Right kidney (tissue), 1 donor: ENCODE measurements at regions not wholly inside any gene's neighbourhood (a gene's known extent, or its start where the extent isn't known, plus 50 kb on each side); places are given as distances from the start of the nearest gene placed in this dataset.

ENCODE experiments used
- DNase-seq: peaks from one replicate; pipeline ENCODE4 v3.0.0-alpha.2; 2016

DNA sequence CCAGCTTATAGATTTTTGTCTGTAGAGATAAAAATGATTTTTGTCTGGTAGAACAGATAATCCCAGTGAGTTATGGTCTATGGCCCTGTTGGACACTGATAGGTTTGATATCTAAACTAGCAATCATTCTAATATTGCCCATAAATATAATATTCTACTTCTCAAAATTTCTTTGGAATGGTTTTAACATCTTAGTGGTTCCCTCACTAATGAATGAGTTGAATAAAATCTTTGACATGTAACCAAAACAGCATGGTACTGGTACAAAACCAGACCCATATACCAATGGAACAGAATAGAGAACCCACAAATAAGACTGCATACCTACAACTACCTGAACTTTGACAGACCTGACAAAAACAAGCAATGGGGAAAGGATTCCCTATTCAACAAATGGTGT is 219.7 kb downstream of the SEC61B start:
- no peak for DNase-seq

DNA sequence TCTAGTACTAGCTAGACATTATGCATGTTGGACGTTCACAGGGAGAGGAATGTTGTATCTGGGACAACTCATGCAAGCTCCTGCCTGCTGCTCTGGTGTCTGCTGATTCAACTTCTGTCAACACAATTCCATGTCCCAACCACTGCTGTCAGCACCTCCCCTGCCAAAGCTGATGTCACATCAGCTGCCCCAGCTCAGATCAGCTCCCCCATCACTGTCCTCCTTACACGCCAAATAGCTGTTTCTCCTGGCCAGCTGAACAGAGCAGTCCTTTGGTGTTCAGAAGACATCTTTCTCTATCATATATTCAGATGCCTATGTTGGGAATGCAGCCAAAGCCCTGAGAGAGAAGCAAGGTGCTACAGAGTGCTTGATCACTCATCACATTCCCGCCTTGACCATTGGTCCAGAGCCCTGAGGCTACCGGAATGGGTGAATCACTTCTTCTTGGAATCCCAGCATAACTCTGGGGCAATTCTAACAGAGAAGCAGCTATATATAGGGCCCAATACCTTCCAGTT is 223.3 kb downstream of the SEC61B start:
- no peak for DNase-seq

DNA sequence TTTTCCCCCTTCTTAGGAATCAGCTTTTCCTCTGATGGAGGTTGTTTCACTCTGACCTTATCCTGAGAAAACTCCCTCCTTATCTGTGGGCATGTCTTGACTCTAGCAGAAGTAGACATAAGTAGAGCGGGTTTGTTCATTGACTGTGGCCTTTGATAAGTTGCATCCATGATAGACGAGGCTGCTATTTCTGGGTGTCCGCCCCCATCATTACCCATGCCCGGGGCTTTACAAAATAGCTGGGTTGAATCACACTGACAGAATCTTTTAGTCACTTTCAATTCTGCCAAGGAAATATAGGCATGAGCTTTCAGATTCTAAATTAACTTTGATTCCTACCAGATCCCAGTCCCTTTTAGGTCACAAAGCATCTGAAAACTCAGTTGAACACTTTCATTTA is 223.8 kb downstream of the SEC61B start:
- no peak for DNase-seq

DNA sequence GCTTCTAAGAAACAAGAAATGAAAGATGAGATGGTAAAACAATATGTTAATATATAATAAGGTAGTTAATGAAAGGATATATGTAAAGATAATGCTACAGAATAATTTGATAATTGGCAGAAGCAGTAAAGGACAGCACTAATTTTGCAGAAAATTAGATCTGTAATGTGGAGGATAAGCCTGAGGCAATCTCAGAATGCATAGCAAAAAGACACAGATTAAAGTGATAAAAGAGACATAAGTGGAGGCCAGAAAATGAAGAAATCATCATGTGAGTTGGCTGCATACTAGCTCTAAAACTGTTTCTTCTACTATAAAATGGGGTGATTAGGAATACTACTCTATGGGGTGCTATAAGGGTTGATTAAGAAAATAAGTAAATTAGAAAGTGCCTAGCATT is 225.9 kb downstream of the SEC61B start:
- DNase-seq: no peak

DNA sequence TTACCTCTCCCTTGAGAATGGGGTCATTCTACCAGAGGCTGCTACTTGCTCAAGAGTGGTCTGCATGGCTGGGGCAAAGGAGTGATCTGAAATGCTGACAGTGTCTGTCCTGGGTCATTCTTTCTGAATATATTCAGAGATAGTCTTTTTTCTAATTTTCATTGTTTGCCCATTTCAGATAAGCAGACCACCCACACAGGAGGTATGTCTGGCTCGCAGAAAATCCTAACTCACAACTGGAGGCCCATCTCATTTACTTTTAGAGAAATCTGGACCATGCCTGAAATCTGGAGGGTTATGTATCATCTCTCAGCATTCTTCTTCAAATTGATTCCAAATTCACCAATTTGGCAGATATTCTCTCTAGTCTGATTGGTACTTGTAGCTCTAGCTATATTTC is 227.6 kb downstream of the SEC61B start:
- no peak for DNase-seq

DNA sequence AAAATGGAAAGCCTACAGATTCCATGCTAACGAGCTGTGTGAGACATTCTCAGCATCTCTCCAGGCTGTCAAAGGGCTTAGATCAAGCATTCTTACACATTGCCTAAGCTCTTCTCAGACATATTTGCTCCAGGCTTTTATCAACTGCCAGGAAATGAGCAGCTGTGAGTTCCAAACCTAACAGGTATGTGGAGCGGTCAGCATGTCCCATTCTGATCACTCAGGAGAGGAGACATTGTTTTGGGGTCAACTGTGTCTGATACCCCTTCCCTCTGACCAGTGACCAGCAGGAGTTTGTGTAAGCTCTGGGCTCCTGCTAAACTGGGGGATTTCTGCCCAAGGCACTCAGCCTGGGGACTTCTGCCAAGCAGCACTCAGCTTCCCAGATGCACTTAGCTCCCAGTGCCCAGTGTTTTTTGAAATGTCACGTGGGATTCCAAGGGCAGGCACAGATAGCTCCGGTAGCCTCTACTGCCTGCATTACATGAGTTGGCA is 229.1 kb downstream of the SEC61B start:
- no peak for DNase-seq

DNA sequence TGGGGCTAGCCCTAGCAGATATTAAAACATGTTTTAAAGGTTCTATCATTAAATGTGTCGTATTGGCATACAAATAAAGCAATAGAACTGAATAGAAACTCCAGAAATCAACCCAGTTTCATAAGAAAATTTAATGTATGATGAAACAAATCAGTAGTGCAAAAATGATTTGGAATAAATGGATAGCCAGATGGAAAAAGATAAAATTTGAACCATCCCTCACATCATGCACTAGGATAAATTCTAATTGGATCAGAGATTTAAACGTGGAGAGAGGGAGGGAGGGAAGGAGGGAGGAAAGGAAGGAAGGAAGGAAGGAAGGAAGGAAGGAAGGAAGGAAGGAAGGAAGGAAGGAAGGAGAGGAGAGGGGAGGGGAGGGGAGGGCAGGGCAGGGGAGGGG is 235.3 kb downstream of the SEC61B start:
- DNase-seq: no peak

DNA sequence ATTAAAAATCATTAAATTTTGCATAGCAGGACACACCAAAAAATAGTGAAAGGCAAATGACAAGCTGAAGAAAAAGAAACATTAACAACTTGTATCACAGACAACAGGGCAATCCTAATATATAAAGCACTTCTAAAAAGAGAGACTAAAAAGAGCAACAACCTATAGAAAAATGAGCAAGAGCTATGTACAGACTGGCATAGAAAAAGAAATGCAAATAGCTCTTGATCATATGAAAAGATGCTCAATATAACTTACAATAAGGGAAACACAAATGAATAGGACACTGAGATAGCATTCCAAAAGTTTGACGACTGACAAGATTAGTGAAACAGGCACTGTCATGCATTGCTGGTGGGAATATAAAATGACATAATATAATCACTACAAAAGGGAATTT is 235.9 kb downstream of the SEC61B start:
- DNase-seq: no peak

DNA sequence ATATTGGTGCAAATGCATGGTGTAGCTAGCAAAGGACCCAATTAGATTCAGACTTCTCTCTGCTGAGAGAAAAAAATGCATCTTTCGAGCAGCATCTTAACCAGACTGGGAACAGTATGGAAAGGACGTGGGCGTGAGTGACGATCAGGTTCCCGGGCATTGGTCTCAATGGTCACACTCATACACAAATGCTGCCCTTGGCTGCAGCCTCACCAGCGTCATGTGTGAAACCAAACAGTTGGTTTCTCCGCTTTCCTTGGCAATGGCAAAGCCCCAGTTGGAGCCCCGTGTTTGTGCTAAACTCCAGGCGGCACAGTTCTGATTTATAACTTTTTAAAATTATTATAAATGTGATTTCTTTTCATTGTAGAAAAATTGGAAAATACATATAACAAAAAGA is 237.8 kb downstream of the SEC61B start:
- DNase-seq: no peak

DNA sequence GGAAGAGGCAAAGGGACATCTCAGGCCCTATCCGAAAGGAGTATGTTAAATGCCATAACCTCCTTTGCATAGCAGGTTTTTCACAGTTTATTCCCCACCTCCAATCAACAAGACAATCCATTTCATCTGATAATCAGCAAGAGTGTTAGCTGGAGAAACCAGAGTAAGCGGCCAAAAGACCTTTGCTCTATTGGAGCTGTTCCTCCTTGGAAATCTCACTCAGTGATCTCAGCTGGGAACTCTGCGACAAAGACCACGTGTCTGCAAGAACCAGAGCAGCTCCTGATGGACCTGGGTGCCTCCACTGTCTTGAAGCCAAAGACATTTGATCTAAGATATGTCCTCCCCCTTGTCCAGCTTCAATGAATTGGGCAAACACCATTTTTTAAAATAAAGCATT is 241.0 kb downstream of the SEC61B start:
- DNase-seq: no peak

DNA sequence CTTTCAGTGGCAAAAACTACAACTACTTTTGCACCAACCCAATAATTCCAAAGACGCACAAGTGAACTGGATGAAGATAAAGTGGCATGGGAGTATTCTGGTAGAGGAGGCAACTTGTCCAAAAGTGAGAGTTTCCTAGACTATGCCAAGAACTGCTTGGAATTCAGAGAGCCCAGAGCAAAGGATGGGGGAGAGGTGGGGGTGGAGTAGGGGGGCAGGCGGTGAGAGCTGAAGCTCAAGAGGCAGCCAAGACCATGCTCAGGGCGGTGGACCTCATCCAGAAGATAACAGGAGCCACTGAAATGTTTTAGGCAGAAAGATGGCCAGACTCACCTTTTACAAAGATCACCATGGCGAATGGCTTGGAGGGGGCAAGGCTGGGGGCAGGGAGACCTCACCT is 242.5 kb downstream of the SEC61B start:
- DNase-seq: no peak

DNA sequence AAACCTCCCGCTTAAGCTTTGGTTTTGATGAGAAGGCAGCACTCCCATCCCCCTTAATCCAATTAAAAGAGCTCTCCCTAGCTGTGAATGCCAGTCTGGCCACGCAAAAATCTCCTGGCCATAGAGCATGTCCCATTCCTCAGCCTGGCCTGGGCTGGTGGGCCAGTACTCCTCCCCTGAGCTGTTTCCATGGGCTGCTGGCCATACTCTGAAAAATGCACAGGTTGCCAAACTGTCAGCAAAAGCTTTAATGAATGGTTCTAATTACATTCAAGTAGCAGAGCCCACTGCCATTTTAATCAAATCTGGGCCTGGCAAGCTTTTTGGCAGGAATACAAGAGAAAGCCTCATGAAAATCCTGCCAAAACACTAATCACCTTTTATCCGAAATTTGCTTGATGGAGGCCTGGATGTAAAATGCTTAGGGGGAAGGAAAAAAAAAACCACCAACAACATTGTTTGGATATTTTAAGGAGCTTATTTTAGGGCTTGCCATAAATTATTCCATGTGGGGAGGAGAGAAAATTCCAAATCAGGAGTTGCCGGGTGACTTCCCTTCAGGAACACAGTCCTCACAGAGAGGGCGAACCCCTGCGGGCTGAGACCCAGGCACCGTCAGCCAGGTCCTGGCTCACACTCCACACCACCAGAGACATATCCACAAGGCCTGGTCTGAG is 243.3 kb downstream of the SEC61B start:
- DNase-seq: peak; percentile 21

DNA sequence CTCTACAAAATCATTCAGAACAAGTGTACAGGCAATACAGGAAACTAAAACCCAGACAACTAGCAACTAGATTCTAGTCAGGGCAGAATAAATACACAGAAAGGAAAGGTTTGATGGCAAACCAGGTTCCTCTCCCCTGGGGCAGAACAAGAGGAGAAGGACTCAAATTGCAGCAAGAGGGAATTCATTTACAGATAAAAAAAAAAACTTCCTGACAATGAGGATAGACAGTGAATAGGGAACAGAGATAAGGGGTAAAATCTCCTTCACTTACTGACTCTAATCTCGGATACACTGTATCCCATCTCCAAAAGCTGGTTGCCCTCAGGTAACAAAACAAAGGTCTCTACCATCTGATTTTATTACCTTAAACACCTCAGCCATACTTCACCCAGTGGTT is 244.0 kb downstream of the SEC61B start:
- no peak for DNase-seq

DNA sequence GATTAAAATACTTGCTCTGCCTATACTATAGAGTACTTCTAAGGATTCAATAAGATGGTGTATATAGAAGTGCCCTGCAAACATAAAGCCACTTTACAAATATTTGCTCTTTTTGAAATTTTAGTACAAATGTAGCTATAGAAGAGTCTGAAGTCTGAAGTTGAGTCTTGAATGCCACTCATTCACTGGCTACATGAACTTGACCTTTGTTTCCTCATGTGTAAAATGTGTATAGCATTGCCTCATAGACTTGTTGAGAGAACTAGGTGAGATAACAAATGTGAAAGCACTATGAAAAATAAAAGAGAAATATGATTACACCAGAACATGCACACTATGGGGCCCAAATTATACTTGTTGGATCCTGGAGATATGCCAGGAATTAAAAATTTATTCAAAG is 244.7 kb downstream of the SEC61B start:
- no peak for DNase-seq

DNA sequence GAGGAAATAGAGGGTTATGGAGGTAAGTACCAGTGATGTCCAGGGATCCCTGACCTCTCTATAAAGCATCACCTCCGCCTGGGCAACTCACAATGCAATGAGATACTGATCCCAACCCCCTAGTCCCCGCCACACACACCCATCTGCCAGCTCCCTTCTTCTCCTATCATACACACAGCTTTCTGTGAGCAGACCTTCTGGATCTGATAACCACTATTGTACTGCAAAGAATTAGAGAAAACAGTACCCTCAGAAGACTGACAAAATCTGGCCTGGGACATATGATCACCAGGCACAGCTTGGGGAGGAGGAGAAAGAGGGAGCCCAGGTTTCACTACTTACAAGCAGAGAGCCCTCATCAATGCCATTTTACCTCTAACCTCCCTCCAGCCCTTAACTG is 249.0 kb downstream of the SEC61B start:
- DNase-seq: no peak

DNA sequence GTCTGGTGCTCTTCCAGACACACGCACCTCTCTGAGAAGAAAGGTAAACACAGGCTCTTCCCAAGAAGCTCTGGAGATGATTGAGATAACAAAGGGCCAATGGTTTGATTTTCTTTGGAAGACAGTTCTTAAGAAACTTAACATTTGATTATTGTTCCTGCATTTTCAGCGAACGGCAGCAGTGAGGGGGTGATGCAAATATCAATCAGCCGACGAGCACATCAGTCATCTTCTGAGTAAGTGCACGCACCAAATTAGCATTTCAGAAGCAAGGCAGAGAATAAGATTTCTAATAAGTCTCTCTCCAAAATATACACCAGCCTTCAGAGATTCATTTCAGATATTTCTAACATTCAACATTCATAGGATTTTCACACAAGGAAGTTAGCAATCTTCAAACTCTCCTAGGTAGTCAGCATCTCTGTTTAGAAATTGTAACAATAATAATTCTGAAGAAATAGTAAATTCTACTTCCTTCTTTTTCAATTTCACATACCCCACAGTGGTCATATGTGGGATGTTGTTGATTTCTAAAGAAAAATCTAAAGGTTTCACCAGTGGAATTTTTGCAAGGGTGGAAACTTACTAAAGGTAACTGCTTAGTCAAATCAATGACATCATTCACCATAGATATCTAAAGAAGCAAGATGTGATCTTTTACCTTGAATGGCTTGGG is 250.3 kb downstream of the SEC61B start:
- DNase-seq: no peak

DNA sequence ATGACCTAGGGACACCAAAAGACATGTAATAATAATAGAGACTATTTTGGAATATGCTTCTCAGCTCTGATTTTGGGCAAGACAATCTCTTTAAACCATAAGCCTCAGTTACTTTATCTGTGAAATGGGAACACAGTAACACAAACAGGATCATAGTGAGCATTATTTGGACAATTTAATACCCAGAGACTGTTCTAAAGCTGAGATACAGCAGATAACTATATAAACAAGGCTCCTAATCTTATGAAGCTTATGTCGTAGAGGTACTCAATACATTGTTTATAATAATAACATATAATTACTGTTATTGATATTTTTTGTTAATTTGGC is 250.8 kb downstream of the SEC61B start:
- no peak for DNase-seq

DNA sequence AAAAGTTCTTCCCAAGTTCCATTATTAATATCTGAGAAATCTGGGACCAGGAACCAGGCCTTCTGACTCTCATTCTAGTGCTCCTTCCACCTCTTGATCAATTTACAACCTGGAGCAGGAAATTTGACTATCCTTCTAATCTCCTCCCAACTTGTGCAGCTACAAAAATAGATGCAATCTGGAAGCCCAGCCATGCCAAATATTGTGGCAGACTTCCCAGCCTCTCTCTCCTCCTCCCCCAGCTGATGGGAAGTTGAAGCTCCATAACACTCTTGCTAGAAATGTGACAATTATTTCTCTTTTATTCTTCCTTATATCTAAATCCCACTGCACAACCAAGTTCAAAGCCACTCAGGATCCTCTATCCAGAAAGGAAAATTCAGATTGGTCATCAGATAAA is 252.1 kb downstream of the SEC61B start:
- no peak for DNase-seq

DNA sequence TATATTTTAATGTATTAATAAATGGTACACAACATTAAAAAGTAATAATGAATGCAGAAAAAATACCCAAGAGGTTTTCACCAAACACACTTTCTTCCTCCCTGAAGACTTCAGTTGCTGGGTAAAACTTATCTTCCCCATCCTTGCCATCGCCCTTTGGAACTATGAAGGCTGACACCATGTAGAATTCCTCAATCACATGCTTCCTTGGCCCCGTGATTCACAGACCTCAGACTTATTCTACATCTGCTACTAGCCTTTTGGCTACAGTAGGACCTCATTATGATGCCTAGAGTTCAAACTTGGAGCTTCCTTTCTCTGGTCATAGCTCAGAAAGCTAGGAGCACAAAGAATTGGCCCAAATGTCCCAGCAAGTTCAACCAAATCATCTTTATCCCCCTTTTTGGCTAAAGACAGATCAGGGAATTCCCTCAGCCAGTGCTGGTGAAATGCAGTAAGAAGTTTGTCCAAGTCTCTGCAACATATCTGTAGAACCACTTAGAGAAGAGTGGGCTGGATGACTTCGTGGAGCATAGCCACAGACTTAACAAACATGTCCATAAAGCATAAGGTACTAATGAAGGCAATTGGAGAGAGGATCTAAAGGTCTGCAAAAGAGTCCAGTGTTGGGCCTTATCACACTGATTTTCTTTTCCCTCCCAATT is 253.5 kb downstream of the SEC61B start:
- no peak for DNase-seq

DNA sequence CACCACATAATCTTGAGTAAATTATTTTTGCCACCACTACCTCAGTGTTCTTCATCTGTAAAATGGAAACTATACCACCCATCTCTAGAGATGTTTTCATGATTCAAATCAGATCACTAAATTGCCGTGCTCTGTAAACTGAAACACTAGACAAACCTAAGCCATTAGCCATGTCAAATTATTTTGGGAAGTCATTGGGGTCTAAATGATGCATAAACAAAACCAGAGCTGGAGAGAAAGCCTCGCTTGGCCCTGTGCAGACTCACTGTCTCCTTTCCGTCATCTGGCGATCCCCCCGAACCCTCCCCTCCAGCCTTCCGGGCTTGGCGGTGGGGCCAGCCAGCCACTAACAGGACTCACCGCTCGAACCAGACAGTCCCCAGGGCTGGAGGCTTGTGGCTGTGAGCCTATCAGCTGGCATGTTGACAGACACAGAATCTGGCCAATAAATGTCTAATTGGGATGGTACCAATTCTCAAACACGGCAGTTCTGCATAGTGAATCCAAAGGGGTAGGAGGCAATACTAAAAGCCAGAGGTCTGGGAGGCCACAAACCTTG is 256.5 kb downstream of the SEC61B start:
- no peak for DNase-seq

DNA sequence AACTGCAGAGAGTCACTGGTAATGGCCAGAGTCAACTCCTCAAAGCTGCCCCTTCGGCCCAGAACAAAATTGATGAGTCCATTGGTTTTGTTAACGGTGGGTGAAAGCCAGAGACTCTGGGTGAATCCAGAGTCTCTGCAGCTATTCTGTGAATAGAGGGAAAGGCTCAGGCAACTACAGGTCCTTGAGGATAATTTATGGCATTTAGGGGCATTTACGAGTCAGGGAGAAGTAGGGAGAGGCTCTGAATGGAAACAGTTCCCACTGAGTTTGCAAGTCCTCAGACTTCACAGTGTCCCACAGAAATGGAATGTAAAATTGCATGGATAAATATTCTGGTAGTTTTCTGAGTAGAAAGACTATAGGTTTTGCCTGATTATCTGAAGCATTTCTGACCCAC is 257.8 kb downstream of the SEC61B start:
- no peak for DNase-seq

DNA sequence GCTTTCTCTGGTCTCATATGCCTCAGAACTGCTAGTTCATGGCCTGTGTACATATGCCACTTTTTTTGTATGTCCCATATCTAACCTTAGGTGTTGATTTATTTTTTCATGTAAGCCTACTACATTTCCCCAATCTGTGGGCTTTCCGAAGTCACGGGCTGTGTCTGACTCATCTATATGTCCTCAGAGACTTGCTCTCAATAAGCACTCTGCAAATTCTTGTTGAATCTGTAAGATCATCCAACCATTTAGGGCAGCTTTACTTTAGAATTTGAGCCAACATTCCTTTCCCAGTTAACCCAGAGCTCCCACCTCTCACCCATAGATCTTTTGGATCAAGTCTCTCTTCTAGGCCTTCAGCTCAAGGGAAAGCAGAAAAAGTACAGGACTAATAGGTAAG is 263.4 kb downstream of the SEC61B start:
- no peak for DNase-seq

DNA sequence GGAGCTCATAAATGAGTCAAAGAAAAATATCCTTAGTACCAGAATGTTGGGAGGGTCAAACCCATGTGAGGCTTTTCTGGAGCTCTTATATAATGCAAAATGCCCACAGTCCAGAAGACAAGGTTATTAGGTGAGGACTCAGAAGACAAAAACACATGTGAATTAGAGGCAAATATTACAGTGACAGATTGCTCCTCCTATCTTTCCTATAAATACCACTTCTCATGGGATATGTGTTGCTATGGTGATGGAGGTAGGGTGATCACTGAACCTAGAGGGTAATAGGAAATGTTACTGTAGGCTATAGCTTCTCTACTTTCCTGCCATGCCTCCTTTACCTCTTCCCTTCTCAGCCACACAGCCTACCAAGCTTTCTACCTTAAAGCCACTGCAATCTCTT is 264.6 kb downstream of the SEC61B start:
- DNase-seq: no peak
